Activated CD8-positive, alpha-beta memory T cell treated with anti-CD3 and anti-CD28 coated beads, Interleukin-2, amount 10 ng/mL, durations not matched to agents 7 days and 5 days (primary cell): ENCODE measurements at regions not wholly inside any gene's neighbourhood (a gene's known extent, or its start where the extent isn't known, plus 50 kb on each side); places are given as distances from the start of the nearest gene placed in this dataset.

ENCODE experiments used
- ATAC-seq: fragments of 150-1000 bp; cut with Tn5 transposase; one replicate; pipeline ENCODE4 v1.10.0; 2021; ENCODE audit warnings: moderate library complexity
- CTCF ChIA-PET: fragments of 350-600 bp; sonication (Branson Sonifier 250); formaldehyde crosslinking; loops from one replicate; lab custom pipeline; 2021; ENCODE audit warnings: antibody characterized with exemption; lab: Charles Lee
- DNase-seq: peaks from one replicate; pipeline ENCODE4 v3.0.0-alpha.2; 2020
- H3K27ac Mint-ChIP-seq: one replicate; pipeline ENCODE4 v1.8.0; 2021; ENCODE audit warnings: mild to moderate bottlenecking, mixed read lengths
- H3K27me3 Mint-ChIP-seq: one replicate; pipeline ENCODE4 v1.8.0; 2021; ENCODE audit warnings: mixed read lengths
- H3K36me3 Mint-ChIP-seq: one replicate; pipeline ENCODE4 v1.8.0; 2021; ENCODE audit warnings: mild to moderate bottlenecking, mixed read lengths
- H3K4me1 Mint-ChIP-seq: one replicate; pipeline ENCODE4 v1.8.0; 2021; ENCODE audit warnings: mixed read lengths
- H3K4me3 Mint-ChIP-seq: one replicate; pipeline ENCODE4 v1.8.0; 2021; ENCODE audit warnings: mild to moderate bottlenecking, moderate library complexity, mixed read lengths
- H3K9me3 Mint-ChIP-seq: one replicate; pipeline ENCODE4 v1.8.0; 2022; ENCODE audit warnings: low read depth, mixed read lengths

- H3K4me1 Mint-ChIP-seq: no peaks in the 10 kb centered on the region
- H3K4me3 Mint-ChIP-seq: no peak overlapping the region
- H3K27ac Mint-ChIP-seq: no peak overlapping the region
- CTCF ChIA-PET: no interaction called here
- H3K9me3 Mint-ChIP-seq: no peaks in the 10 kb centered on the region
- DNase-seq (peak; percentile 14), ATAC-seq (no peak)
- H3K27me3 Mint-ChIP-seq: no peaks in the 10 kb centered on the region
- H3K36me3 Mint-ChIP-seq: no peaks in the 10 kb centered on the region
These were observed 109.9 kb downstream of the IRX5 start for GRCh38 chr16:55040366-55041086.

GRCh38 chr16:55041540-55042234 is 111.0 kb downstream of the IRX5 start:
- DNase-seq (peak; percentile 3), ATAC-seq (no peak)
- no peaks in the 10 kb centered on the region for H3K36me3 Mint-ChIP-seq
- H3K4me3 Mint-ChIP-seq: no peak overlapping the region
- CTCF ChIA-PET: no interaction called here
- no peaks in the 10 kb centered on the region for H3K27me3 Mint-ChIP-seq
- H3K9me3 Mint-ChIP-seq: no peaks in the 10 kb centered on the region
- no peaks in the 10 kb centered on the region for H3K4me1 Mint-ChIP-seq
- H3K27ac Mint-ChIP-seq: no peak overlapping the region

DNA sequence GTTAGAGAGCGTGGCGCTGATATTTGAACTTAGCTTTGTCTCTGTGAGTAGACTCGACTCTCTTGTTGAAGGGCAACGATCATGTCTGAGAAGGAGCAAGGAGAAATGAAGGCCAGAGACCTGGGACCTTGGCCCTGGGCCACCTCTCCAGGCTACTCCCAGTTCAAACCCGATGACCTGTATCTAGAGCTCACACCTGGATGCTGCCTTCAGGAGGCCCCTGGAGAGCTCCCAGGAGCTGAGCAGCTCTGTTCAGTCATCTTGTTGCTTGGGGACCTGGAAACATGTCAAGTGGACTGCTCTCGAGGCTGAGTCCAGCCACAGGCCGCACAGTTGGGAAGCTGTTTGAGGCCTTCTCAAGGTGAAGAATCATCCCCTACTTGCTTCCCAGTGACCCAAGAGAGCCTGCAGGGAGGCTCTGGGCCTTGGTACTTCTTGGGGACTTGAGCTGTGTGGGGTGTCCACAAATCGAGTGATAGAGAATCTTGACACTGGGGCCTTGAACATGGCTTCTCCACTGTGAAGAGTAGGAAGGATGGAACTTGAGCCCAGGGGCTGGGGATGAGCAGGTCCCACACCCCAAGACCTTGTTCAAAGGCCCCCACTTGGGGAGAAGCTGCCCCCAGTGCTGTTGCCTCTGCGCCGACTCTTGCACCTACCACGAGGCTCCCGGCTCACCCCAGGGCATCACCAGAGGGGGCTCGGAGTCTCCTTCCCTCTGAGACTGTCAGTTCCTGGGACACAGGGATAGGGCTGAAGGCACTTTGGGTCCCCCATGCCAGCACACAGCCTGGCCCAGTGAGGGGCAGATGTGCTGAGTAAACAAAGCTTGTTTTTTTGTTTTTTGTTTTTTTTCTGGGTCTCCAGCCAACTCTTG is 112.1 kb downstream of the IRX5 start:
- Mint-ChIP-seq H3K9me3 (no peaks in the 10 kb centered on the region), H3K4me1 (no peaks in the 10 kb centered on the region), H3K4me3 (no peak overlapping the region), H3K27ac (no peak overlapping the region), H3K27me3 (no peaks in the 10 kb centered on the region), H3K36me3 (no peaks in the 10 kb centered on the region)
- no peak for ATAC-seq
- DNase-seq: peak; percentile 18
- CTCF ChIA-PET: no interaction called here

GRCh38 chr16:55043499-55043898 is 112.8 kb downstream of the IRX5 start:
- no peak for ATAC-seq
- no peak overlapping the region for H3K27ac Mint-ChIP-seq
- no peaks in the 10 kb centered on the region for H3K27me3 Mint-ChIP-seq

GRCh38 chr16:55044201-55044975 is 113.7 kb downstream of the IRX5 start:
- Mint-ChIP-seq H3K4me3 (no peak overlapping the region), H3K27me3 (no peaks in the 10 kb centered on the region), H3K36me3 (no peaks in the 10 kb centered on the region), H3K9me3 (no peaks in the 10 kb centered on the region), H3K4me1 (no peaks in the 10 kb centered on the region), H3K27ac (no peak overlapping the region)
- CTCF ChIA-PET: no interaction called here
- DNase-seq: no peak
- ATAC-seq: no peak

More at GRCh38 chr16:55043499-55043898, 112.8 kb downstream of the IRX5 start:
- Mint-ChIP-seq H3K4me3 (no peak overlapping the region), H3K36me3 (no peaks in the 10 kb centered on the region), H3K9me3 (no peaks in the 10 kb centered on the region), H3K4me1 (no peaks in the 10 kb centered on the region)
- no peak for DNase-seq
- CTCF ChIA-PET: no interaction called here

DNA sequence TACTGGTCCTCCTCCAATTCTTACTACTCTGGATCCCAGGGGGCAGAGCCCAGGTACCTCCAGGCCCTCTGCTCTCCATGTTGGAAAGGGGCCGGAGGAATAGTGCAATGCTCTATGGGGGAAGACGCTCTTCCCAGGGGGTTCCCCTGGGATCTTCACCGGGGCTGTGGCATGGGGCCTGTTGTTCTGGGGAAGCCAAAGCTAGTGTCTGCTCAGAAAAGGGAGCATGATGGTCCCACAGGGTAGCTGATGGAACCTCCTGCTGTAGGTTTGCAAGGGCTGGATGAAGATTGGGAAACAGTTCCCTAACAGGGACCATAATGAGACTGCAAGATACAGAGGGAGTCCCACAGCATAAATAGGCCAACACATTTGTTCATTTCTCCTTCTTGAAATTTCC is 114.7 kb downstream of the IRX5 start:
- no peaks in the 10 kb centered on the region for H3K9me3 Mint-ChIP-seq
- H3K27me3 Mint-ChIP-seq: no peaks in the 10 kb centered on the region
- H3K4me3 Mint-ChIP-seq: no peak overlapping the region
- no peak overlapping the region for H3K27ac Mint-ChIP-seq
- no peaks in the 10 kb centered on the region for H3K36me3 Mint-ChIP-seq
- ATAC-seq: no peak
- DNase-seq: peak; percentile 14
- no peaks in the 10 kb centered on the region for H3K4me1 Mint-ChIP-seq
- CTCF ChIA-PET: no interaction called here

DNA sequence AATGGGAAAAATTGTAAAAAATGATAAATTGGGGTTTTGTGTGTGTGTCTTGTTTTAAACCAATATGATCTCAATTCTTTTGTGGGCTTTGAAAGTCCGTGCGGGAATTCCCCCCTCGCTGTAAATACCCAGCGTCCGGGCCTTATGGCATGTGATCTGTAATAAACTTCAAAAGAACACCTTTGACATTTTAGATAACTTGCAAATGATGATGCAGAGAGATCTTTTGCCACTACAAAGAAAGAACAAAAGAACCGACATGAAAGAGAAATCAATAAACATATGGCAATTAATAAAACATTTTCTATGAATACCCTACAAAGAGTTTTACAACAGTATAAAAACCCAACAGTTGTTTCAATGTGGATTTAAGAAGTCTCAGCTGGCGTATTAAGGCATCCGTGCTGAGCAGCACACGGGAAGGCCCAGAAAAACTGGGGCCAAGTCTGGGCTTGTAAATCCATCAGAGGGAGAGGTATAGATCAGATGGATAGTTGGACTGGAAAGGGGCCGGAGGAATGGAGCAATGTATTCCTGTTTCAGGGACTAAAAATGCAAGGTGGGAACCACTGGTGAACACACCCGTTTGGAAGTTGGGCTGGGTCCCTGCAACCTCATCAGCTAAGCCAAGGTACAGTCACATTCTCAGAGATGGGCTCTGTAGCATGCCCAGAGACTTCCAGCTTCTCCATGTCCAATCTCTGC is 115.2 kb downstream of the IRX5 start:
- no peak overlapping the region for H3K4me3 Mint-ChIP-seq
- H3K27me3 Mint-ChIP-seq: no peaks in the 10 kb centered on the region
- no peaks in the 10 kb centered on the region for H3K36me3 Mint-ChIP-seq
- CTCF ChIA-PET: no interaction called here
- H3K9me3 Mint-ChIP-seq: no peaks in the 10 kb centered on the region
- ATAC-seq: no peak
- DNase-seq: peak; percentile 19
- no peak overlapping the region for H3K27ac Mint-ChIP-seq
- no peaks in the 10 kb centered on the region for H3K4me1 Mint-ChIP-seq

DNA sequence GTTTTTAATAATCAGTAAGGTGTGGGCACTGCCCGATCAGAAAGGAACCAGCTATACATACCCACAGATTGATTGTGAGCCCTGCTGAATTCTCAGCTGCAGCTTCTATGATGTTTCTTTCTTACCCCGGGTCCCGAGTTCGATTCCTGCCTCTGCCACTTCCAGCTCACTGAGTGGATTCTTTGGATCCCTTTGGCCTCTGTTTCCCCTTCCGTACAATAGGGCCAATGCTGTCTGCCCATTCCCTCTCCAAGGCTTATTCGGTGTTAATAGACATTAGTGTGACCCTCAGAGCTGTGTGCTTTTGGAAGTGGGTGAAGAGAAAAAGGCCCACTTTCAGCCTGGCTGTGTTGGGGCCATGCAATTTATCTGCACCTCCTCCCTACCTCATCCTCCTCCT is 115.8 kb downstream of the IRX5 start:
- Mint-ChIP-seq H3K9me3 (no peaks in the 10 kb centered on the region), H3K36me3 (no peaks in the 10 kb centered on the region), H3K27me3 (no peaks in the 10 kb centered on the region), H3K27ac (no peak overlapping the region), H3K4me3 (no peak overlapping the region), H3K4me1 (no peaks in the 10 kb centered on the region)
- CTCF ChIA-PET: no interaction called here
- no peak for ATAC-seq
- no peak for DNase-seq

- ATAC-seq (no peak), DNase-seq (peak; percentile 7)
- Mint-ChIP-seq H3K4me3 (no peak overlapping the region), H3K9me3 (no peaks in the 10 kb centered on the region), H3K27ac (no peak overlapping the region), H3K36me3 (no peaks in the 10 kb centered on the region), H3K27me3 (no peaks in the 10 kb centered on the region), H3K4me1 (no peaks in the 10 kb centered on the region)
- CTCF ChIA-PET: no interaction called here
These were observed 116.3 kb downstream of the IRX5 start for GRCh38 chr16:55046916-55047315.

- CTCF ChIA-PET: no interaction called here
- no peaks in the 10 kb centered on the region for H3K36me3 Mint-ChIP-seq
- no peaks in the 10 kb centered on the region for H3K27me3 Mint-ChIP-seq
- no peaks in the 10 kb centered on the region for H3K9me3 Mint-ChIP-seq
- H3K4me3 Mint-ChIP-seq: no peak overlapping the region
- ATAC-seq (no peak), DNase-seq (peak; percentile 9)
- no peaks in the 10 kb centered on the region for H3K4me1 Mint-ChIP-seq
- no peak overlapping the region for H3K27ac Mint-ChIP-seq
These were observed 116.7 kb downstream of the IRX5 start for GRCh38 chr16:55047331-55047730.

DNA sequence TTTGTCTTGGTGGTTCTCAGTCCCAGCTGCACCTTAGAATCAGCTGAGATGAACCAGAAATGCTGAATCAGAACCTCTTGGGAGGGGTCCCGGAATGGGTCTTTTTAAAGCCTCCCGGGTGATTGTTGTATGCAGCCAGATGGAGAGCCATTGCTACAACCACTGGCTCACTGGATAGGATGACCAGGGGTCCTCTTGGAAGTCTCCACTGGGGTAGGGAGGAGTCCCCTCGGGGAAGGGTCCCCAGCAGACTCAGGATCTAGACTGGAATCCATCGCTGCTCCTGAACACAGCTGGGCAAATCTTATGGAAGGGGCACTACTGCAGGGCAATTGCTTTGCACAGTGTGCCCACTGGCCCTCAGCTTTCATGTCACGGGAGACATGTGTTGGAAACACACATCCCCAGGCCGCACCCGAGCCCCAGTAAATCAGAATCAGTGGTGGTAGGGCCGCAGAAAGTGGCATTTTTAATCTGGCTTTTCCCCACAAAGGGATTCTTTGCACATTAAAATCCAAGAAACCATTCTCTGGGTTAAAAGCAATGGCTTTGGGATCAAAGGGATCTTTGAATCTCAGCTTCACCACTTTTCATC is 117.3 kb downstream of the IRX5 start:
- Mint-ChIP-seq H3K4me1 (no peaks in the 10 kb centered on the region), H3K27ac (no peak overlapping the region), H3K4me3 (no peak overlapping the region), H3K36me3 (no peaks in the 10 kb centered on the region), H3K27me3 (no peaks in the 10 kb centered on the region), H3K9me3 (no peaks in the 10 kb centered on the region)
- CTCF ChIA-PET: no interaction called here
- DNase-seq (peak; percentile 15), ATAC-seq (no peak)

GRCh38 chr16:55048745-55049144 is 118.1 kb downstream of the IRX5 start:
- ATAC-seq (no peak), DNase-seq (peak; percentile 11)
- Mint-ChIP-seq H3K27me3 (no peaks in the 10 kb centered on the region), H3K4me3 (no peak overlapping the region), H3K36me3 (no peaks in the 10 kb centered on the region), H3K27ac (no peak overlapping the region), H3K4me1 (no peaks in the 10 kb centered on the region), H3K9me3 (no peaks in the 10 kb centered on the region)
- CTCF ChIA-PET: no interaction called here
